SU-DHL-6 (cell line): ENCODE measurements at regions not wholly inside any gene's neighbourhood (a gene's known extent, or its start where the extent isn't known, plus 50 kb on each side); places are given as distances from the start of the nearest gene placed in this dataset.

Experiments used
- EZH2phosphoT487 ChIP-seq: fragments of 200-600 bp; sonication (generic), shearing (Covaris generic); conservative IDR thresholded peaks from 2 replicates; pipeline ENCODE4 v1.6.1; 2018; ENCODE audit warnings: mild to moderate bottlenecking, antibody characterized with exemption, low read length, moderate library complexity, mixed read lengths
- TF ChIP-seq, protein P1 (sequence below): fragments of 200-600 bp; sonication (generic); IDR thresholded peaks from one replicate; pipeline ENCODE4 v1.5.1; 2017; ENCODE audit warnings: antibody characterized with exemption, mild to moderate bottlenecking, low read length, moderate library complexity; ENCODE audit not compliant: insufficient read depth, poor library complexity, severe bottlenecking

DNA sequence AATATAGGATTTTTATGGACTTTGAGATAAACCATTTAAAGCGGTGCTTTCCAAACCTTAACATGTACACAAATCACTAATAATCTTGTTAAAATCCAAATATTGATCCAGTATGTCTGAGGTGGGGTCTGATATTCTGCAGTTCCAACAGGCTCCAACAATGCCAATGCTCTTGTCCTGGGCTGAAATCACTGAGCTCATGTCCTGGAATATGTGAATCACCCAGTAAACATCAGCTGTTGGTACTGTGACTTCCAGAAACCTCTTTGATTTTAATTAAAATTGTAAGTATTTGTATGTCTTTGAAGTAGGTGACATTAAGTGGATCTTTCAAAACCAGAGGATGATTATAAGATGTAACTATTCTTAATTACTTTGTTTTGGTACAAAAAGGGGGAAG lies 52.8 kb upstream of the CAST start:
- TF ChIP-seq, protein P1, sequence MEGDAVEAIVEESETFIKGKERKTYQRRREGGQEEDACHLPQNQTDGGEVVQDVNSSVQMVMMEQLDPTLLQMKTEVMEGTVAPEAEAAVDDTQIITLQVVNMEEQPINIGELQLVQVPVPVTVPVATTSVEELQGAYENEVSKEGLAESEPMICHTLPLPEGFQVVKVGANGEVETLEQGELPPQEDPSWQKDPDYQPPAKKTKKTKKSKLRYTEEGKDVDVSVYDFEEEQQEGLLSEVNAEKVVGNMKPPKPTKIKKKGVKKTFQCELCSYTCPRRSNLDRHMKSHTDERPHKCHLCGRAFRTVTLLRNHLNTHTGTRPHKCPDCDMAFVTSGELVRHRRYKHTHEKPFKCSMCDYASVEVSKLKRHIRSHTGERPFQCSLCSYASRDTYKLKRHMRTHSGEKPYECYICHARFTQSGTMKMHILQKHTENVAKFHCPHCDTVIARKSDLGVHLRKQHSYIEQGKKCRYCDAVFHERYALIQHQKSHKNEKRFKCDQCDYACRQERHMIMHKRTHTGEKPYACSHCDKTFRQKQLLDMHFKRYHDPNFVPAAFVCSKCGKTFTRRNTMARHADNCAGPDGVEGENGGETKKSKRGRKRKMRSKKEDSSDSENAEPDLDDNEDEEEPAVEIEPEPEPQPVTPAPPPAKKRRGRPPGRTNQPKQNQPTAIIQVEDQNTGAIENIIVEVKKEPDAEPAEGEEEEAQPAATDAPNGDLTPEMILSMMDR: no peak
- TF ChIP-seq EZH2phosphoT487: no peak
